ENCODE measurements at regions not wholly inside any gene's neighbourhood (a gene's known extent, or its start where the extent isn't known, plus 50 kb on each side); places are given as distances from the start of the nearest gene placed in this dataset.

GRCh38 chr13:59546178-59546577, 617.5 kb downstream of the DIAPH3 start:
- TF ChIP-seq CTCF (IDR thresholded peaks at IDR 0.05) (no peak), POLR2A (IDR thresholded peaks at IDR 0.05) (no peak)

Data from heart left ventricle (tissue), 13 donors.